ENCODE measurements at regions not wholly inside any gene's neighbourhood (a gene's known extent, or its start where the extent isn't known, plus 50 kb on each side); places are given as distances from the start of the nearest gene placed in this dataset.

GRCh38 chr10:117698809-117699208, 156.3 kb downstream of the EMX2 start:
- Histone ChIP-seq H3K9ac (ENCODE audit: control insufficient read depth, insufficient read depth, low read length) (no peak overlapping the region), H3K4me2 (ENCODE audit: control insufficient read depth, insufficient read depth) (no peak overlapping the region), H3K27me3 (replicated peaks in 1 of 2; ENCODE audit: control insufficient read depth in 2 of 2, insufficient read depth in 2 of 2, low read length in 1 of 2) (0 out of 4 replicates have a peak, but pooled peaks cover 0 to 4% of the 10 kb centered on the region in 2 experiments), H3K4me3 (no peak overlapping the region), H3K36me3 (ENCODE audit: control insufficient read depth in 2 of 2, insufficient read depth in 2 of 2, low read length in 1 of 2) (no peaks in the 10 kb centered on the region), H3K9me3 (replicated peaks; ENCODE audit: control insufficient read depth, insufficient read depth, low read length) (no peaks in the 10 kb centered on the region), H4K20me1 (ENCODE audit: control insufficient read depth, insufficient read depth) (no peaks in the 10 kb centered on the region), H3K27ac (ENCODE audit: control insufficient read depth, insufficient read depth) (no peak overlapping the region), H2AFZ (ENCODE audit: control insufficient read depth, low read depth, low read length) (no peak overlapping the region), H3K79me2 (ENCODE audit: control insufficient read depth, insufficient read depth, low read length) (no peaks in the 10 kb centered on the region), H3K4me1 (ENCODE audit: control insufficient read depth, insufficient read depth, low read length) (no peaks in the 10 kb centered on the region)
- intact Hi-C loops (cut with micrococcal nuclease; ENCODE audit: unreplicated experiment) = no loop called here
- no TSS peak for BruUV-seq (replicated peaks)
- TF ChIP-seq CTCF (IDR thresholded peaks at IDR 0.05 in 2 of 3, conservative IDR thresholded peaks at IDR 0.05 in 1 of 3; ENCODE audit: control insufficient read depth in 2 of 3, extremely low read depth in 1 of 3, insufficient read depth in 1 of 3, low read depth in 3 of 3, low read length in 3 of 3) (no peak), MAX (IDR thresholded peaks at IDR 0.05; ENCODE audit: low read depth, low read length) (no peak), E2F8 (IDR thresholded peaks at IDR 0.05; ENCODE audit: low read depth, partially characterized antibody) (no peak), STAT1 (conservative IDR thresholded peaks at IDR 0.05) (no peak), SMAD1 (IDR thresholded peaks at IDR 0.05; ENCODE audit: low read depth, partially characterized antibody) (no peak), NFYB (IDR thresholded peaks at IDR 0.05; ENCODE audit: insufficient read depth, low read depth, low read length) (peak; percentile 49; the same call in 1 of the 2 replicates)
- DNase-seq (ENCODE audit: low read depth, low spot score) = no peak
- ChIA-PET CTCF (no interaction called here), RAD21 (ENCODE audit: unreplicated experiment) (no interaction called here), SMC1A (ENCODE audit: uncharacterized antibody, unreplicated experiment) (interaction anchor here (0.6 kb wide), 1 partner anchor 29 kb away, joined by 3 read pairs; no protein-coding TSS in a partner anchor), POLR2A (no interaction called here)
- no peak for FAIRE-seq
- WGBS (ENCODE audit: insufficient coverage, insufficient replicate concordance, low lambda C conversion rate, missing lambda C conversion rate) = 66% methylated on average over 2 of the region's 2 CpGs
- in situ Hi-C loops (cut with MboI) = no loop called here
- no peak for ATAC-seq

All from GM12878 (cell line).